ENCODE measurements at regions not wholly inside any gene's neighbourhood (a gene's known extent, or its start where the extent isn't known, plus 50 kb on each side); places are given as distances from the start of the nearest gene placed in this dataset.
"Not testable (repeated sequence)": the region's sequence is repeated elsewhere in the genome, so short reads cannot be mapped to it uniquely, and the experiment has no call there.

DNA sequence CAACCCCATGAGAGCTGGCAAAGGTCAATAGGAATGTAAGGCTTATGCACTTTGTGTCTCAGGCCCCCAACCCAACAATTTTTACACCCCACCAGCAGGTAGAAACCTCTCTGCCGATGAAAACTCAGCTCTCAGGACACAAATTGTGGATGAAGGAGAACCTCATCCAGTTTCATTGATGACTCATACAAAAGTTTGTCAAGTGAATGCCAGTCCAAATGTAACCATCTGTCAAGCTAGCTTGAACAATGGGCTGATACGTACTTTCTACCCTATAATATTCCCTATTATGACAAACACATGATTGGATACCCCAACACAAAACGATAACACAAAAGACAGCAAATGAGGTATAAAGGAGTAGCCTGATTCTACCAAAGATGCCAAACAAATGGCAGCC is 321.2 kb upstream of the TMEFF2 start:
- TF ChIP-seq POLR2A (IDR thresholded peaks at IDR 0.05) (no peak), EP300 (IDR thresholded peaks at IDR 0.05) (no peak), POLR2AphosphoS5 (IDR thresholded peaks at IDR 0.05) (no peak)
- TF ChIP-seq, protein P1, sequence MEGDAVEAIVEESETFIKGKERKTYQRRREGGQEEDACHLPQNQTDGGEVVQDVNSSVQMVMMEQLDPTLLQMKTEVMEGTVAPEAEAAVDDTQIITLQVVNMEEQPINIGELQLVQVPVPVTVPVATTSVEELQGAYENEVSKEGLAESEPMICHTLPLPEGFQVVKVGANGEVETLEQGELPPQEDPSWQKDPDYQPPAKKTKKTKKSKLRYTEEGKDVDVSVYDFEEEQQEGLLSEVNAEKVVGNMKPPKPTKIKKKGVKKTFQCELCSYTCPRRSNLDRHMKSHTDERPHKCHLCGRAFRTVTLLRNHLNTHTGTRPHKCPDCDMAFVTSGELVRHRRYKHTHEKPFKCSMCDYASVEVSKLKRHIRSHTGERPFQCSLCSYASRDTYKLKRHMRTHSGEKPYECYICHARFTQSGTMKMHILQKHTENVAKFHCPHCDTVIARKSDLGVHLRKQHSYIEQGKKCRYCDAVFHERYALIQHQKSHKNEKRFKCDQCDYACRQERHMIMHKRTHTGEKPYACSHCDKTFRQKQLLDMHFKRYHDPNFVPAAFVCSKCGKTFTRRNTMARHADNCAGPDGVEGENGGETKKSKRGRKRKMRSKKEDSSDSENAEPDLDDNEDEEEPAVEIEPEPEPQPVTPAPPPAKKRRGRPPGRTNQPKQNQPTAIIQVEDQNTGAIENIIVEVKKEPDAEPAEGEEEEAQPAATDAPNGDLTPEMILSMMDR (IDR thresholded peaks at IDR 0.05): no peak
- Histone ChIP-seq H3K4me3 (no peak overlapping the region), H3K27me3 (no peaks in the 10 kb centered on the region), H3K9me3 (no peaks in the 10 kb centered on the region), H3K27ac (no peak overlapping the region), H3K36me3 (no peaks in the 10 kb centered on the region), H3K4me1 (no peaks in the 10 kb centered on the region)
- 94% methylated on average over 3 of the region's 3 CpGs for WGBS, 2 donors
- intact Hi-C loops (cut with DNase I): no loop called here
- no peak for DNase-seq

DNA sequence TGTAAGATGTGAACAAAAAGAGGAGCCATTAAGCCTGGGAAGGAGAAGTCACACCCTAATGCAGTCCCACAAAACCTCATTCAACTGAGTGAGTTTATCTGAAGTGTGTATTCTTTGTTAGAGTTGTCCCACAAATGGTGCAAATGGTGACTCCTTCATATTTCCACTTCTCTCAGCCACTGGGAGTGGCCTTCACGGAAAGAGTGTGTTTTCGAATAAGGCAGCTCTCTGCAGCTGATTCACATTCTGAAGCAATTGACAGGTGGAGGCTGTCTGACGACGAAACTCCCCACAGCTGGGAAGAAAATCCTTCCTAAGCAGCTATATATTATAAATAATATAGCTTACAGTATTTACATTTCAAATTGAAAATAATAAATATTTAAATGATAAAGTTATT is 318.8 kb upstream of the TMEFF2 start:
- 69 to 90% methylated on average over 4 of the region's 4 CpGs for WGBS, 2 donors
- DNase-seq: no peak
- Histone ChIP-seq H3K4me3 (no peak overlapping the region), H3K9me3 (no peaks in the 10 kb centered on the region), H3K4me1 (no peaks in the 10 kb centered on the region), H3K27me3 (no peaks in the 10 kb centered on the region), H3K27ac (no peak overlapping the region), H3K36me3 (no peaks in the 10 kb centered on the region)
- intact Hi-C loops (cut with DNase I): no loop called here
- TF ChIP-seq POLR2A (IDR thresholded peaks at IDR 0.05) (no peak), POLR2AphosphoS5 (IDR thresholded peaks at IDR 0.05) (no peak), EP300 (IDR thresholded peaks at IDR 0.05) (no peak)
- TF ChIP-seq, protein P1 (IDR thresholded peaks at IDR 0.05): no peak

DNA sequence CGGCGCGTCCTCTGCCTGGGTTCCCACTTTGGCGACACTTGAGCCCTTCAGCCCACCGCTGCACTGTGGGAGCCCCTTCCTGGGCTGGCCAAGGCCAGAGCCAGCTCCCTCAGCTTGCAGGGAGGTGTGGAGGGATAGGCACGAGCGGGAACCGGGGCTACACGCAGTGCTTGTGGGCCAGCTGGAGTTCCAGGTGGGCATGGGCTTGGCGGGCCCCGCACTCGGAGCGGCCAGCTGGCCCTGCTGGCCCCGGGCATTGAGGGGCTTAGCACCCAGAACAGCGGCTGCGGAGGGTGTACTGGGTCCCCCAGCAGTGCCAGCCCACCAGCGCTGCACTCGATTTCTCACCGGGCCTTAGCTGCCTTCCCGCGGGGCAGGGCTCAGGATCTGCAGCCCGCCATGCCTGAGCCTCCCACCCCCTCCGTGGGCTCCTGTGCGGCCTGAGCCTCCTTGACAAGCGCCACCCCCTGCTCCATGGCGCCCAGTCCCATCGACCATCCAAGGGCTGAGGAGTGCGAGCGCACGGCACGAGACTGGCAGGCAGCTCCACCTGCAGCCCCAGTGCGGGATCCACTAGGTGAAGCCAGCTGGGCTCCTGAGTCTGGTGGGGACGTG is 313.2 kb upstream of the TMEFF2 start:
- H3K27ac ChIP-seq; H3K36me3 ChIP-seq; H3K4me1 ChIP-seq; H3K4me3 ChIP-seq; H3K27me3 ChIP-seq; intact Hi-C loops (cut with DNase I); DNase-seq; H3K9me3 ChIP-seq: not testable (repeated sequence)
- 96 to 97% methylated on average over 33 of the region's 33 CpGs for WGBS, 2 donors

DNA sequence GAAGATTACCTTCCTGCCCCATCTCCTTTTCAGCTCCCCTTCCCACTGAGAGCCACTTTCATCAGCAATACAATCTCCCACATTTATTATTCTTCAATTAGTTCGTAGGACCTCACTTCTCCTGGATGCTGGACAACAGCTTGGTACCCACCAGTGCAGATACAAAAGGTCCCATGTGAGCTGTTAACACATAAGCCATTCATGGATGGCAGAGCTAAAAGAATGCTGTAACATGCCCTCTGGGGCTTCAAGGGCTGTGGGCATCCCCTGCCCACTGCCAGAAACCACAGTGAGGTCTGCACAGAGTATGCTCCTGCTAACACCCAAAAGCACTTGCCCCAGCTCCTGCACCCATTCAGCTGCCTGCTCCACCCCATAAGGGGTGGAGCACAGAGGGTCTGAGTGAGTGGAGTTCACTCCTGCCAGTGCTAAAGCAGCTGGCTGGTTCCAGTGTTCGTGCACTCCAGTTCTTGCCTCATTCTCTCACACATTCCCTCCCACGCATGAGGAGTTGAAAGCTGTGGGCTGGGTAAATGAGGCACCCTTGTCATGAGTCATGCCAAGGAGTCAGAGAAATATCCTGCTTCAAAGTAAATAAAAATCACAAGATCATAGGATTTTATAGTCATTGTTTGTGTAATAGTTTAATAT is 305.9 kb upstream of the TMEFF2 start:
- Histone ChIP-seq H3K27me3 (no peaks in the 10 kb centered on the region), H3K9me3 (no peaks in the 10 kb centered on the region), H3K4me1 (no peaks in the 10 kb centered on the region), H3K36me3 (no peaks in the 10 kb centered on the region), H3K27ac (no peak overlapping the region), H3K4me3 (no peak overlapping the region)
- TF ChIP-seq, protein P1 (IDR thresholded peaks at IDR 0.05): no peak
- TF ChIP-seq POLR2A (IDR thresholded peaks at IDR 0.05) (no peak), EP300 (IDR thresholded peaks at IDR 0.05) (no peak)
- 41 to 62% methylated on average over 3 of the region's 3 CpGs for WGBS, 2 donors
- intact Hi-C loops (cut with DNase I): no loop called here
- no peak for DNase-seq

DNA sequence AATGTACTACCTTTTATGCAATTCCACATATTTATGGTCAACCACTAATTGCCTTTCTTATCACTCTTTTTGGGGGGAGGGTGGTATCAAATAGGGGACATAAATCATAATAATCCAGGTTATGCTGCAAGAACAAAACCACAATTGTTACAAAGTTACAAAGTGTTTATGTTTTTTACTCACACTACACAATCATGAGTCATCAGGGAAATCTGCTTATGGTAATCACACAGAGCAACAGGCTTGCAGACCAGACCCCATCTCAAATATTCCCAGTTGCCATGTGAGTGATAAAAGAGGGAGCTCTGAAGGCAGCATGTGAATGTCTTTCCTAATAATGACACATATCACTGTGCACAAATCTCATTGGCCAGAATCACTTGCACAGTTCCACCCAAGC is 304.7 kb upstream of the TMEFF2 start:
- H3K27me3 ChIP-seq: no peaks in the 10 kb centered on the region
- TF ChIP-seq, protein P1 (IDR thresholded peaks at IDR 0.05): no peak
- TF ChIP-seq POLR2A (IDR thresholded peaks at IDR 0.05): no peak
- no peak for TF ChIP-seq EP300 (IDR thresholded peaks at IDR 0.05)
- no peak for TF ChIP-seq POLR2AphosphoS5 (IDR thresholded peaks at IDR 0.05)
- no peaks in the 10 kb centered on the region for H3K9me3 ChIP-seq
- no peaks in the 10 kb centered on the region for H3K4me1 ChIP-seq
- no peak overlapping the region for H3K27ac ChIP-seq
- no peaks in the 10 kb centered on the region for H3K36me3 ChIP-seq
- H3K4me3 ChIP-seq: no peak overlapping the region
- no peak for DNase-seq
- intact Hi-C loops (cut with DNase I): no loop called here

All from sigmoid colon (tissue), 6 donors.